Activated naive CD8-positive, alpha-beta T cell treated with anti-CD3 and anti-CD28 coated beads, Interleukin-2, amount 50 U/mL, for 24 hours (primary cell): ENCODE measurements at regions not wholly inside any gene's neighbourhood (a gene's known extent, or its start where the extent isn't known, plus 50 kb on each side); places are given as distances from the start of the nearest gene placed in this dataset.
A peak's percentile ranks its signal among the peaks of the same experiment; 100 is the strongest.
"Not testable (repeated sequence)": the region's sequence is repeated elsewhere in the genome, so short reads cannot be mapped to it uniquely, and the experiment has no call there.

ENCODE experiments used
- ATAC-seq: fragments of 150-1000 bp; cut with Tn5 transposase; one replicate; pipeline ENCODE4 v1.10.0; 2021
- DNase-seq: peaks from one replicate; pipeline ENCODE4 v3.0.0; 2021
- H3K27ac Mint-ChIP-seq: one replicate; pipeline ENCODE4 v1.8.0; 2021; ENCODE audit warnings: mild to moderate bottlenecking, mixed read lengths
- H3K27me3 Mint-ChIP-seq: one replicate; pipeline ENCODE4 v1.8.0; 2021; ENCODE audit warnings: mixed read lengths
- H3K36me3 Mint-ChIP-seq: one replicate; pipeline ENCODE4 v1.8.0; 2021; ENCODE audit warnings: low read depth, mixed read lengths
- H3K4me1 Mint-ChIP-seq: one replicate; pipeline ENCODE4 v1.8.0; 2021; ENCODE audit warnings: mixed read lengths
- H3K4me3 Mint-ChIP-seq: one replicate; pipeline ENCODE4 v1.8.0; 2021; ENCODE audit warnings: mild to moderate bottlenecking, moderate library complexity, mixed read lengths
- H3K9me3 Mint-ChIP-seq: one replicate; pipeline ENCODE4 v1.8.0; 2021; ENCODE audit warnings: mixed read lengths

DNA sequence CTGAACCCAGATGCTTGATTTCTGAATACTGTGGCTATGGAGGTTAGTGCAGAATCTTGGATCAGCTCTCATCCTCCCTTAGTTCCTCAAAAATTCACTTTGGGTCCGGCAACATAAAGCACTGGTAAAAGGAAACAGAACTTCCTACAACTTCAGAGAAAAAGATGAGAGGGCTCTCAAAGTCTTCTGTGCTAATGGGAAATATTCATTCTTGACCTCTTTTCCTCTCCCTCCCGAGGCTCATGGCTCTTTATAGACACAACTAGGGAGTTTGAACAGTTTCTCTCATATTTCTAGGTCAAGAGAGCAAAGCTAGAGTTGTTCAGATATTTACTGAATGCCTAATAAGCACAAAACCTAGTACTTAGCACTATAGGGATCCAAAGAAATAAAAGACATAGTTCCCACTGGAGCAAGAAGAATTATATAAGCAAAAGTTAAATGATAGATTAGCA, 124.1 kb upstream of the TCF21 start:
- DNase-seq (no peak), ATAC-seq (no peak)
- no peak overlapping the region for H3K4me3 Mint-ChIP-seq
- no peak overlapping the region for H3K27ac Mint-ChIP-seq
- H3K27me3 Mint-ChIP-seq, result peaks cover 10% of the 10 kb centered on the region
- H3K9me3 Mint-ChIP-seq, result no peaks in the 10 kb centered on the region
- H3K36me3 Mint-ChIP-seq, result no peaks in the 10 kb centered on the region
- no peaks in the 10 kb centered on the region for H3K4me1 Mint-ChIP-seq

DNA sequence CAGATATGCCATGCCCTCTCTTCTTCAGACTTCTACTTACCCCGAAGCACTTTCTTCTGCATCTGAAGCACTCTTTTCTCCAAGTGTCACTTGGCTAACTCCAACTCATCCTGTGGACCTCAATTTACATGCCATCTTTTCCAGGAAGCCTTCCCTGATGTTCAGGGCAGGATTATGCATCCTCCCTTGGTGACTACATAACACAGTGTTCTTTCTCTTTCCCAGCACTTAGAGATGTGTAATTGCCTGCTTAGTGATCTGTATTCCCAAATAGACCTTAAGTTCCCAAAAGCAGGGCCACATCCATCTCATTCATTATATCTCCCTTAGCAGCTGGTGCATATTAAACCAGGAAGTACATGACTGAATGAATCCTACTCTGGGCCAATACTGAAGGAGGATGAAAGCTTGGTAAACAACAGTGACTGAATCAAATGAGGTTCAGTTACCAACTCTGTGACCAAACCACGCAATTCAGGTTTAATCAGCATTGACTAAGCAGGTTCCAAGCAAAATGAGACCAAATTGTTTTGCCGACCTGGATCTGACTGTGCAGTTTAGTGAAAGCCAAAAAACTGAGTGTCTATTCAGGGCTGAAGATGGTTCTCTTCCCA, 121.4 kb upstream of the TCF21 start:
- Mint-ChIP-seq H3K27ac (no peak overlapping the region), H3K27me3 (peaks cover 18% of the 10 kb centered on the region), H3K9me3 (no peaks in the 10 kb centered on the region), H3K4me1 (no peaks in the 10 kb centered on the region), H3K4me3 (no peak overlapping the region), H3K36me3 (no peaks in the 10 kb centered on the region)
- no peak for ATAC-seq
- no peak for DNase-seq

DNA sequence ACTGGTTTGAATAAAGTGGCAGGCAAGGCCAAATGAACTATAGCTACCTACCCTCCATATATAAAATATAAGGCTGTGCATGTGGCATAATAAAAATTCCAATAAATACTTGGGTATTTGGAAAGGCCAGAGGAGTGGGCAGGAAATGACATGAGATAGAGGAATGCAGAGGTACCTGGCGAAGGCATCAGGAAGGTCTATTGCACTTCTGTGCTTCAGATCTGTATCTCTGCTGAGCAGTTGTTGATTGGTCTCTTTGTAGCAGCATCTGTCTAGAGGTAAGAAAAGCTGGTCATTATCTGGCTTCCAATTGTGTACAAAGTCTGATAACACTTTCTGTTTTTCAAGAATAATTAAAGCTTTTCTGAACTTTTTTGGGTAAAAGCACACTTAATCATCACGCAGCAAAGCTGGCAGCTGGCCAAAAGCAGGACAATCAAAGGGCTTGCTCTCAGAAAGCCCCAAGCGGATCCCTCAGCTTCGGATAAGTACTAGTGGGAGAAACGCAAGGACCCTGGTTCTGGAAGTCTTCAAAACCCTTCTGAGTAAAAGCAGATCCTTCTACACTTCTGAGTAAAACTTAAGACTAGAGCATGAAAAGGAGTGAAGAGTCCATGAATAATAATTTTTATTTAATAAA, 120.1 kb upstream of the TCF21 start:
- no peak for DNase-seq
- Mint-ChIP-seq H3K4me3 (no peak overlapping the region), H3K9me3 (no peaks in the 10 kb centered on the region), H3K36me3 (no peaks in the 10 kb centered on the region), H3K27ac (no peak overlapping the region), H3K4me1 (no peaks in the 10 kb centered on the region), H3K27me3 (peaks cover 14% of the 10 kb centered on the region)
- no peak for ATAC-seq

DNA sequence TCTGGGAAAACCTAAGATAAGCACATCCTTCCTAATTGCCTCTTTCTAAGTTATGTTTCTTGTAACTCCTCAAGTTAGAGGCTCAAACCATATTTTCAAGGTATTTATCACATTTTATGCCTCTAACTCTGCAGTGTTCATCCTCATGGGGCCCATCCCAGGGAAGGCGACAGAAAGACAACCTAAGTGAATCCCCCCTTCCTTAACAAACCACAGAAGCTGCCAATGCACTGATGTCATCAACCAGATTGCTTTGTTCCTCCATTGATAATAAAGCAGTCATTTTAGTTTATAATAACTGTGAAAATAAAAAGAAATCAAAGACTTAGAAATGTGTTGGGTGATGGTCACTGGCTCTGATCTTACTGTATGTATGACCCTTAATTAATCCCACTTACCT, 119.5 kb upstream of the TCF21 start:
- Mint-ChIP-seq H3K27me3 (peaks cover 14% of the 10 kb centered on the region), H3K27ac (no peak overlapping the region), H3K36me3 (no peaks in the 10 kb centered on the region), H3K4me3 (no peak overlapping the region), H3K4me1 (peaks cover 3% of the 10 kb centered on the region), H3K9me3 (peaks cover 4% of the 10 kb centered on the region)
- no peak for ATAC-seq
- no peak for DNase-seq

DNA sequence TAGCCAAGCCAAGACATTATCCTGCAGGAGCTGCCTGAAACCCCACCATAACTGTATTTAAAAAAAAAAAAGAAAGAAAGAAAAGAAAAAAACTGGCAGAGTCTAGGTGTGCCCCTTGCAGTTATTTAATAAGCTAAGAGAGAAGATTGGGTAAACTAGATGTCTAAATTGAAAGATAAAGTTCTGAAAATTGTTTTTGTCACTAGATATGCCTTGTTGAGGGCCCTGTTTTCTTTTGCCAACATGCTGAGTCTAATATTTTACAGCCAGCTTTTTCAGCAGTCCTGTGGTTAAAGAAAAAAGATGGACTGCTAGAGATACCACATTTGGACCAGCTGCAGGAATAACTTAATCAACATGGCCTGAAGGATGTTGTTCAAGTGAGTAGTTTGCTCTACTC, 116.3 kb upstream of the TCF21 start:
- ATAC-seq, result no peak
- Mint-ChIP-seq H3K4me1 (peaks cover 4% of the 10 kb centered on the region), H3K4me3 (no peak overlapping the region), H3K9me3 (peaks cover 10% of the 10 kb centered on the region), H3K36me3 (no peaks in the 10 kb centered on the region), H3K27ac (no peak overlapping the region), H3K27me3 (peaks cover 18% of the 10 kb centered on the region)
- DNase-seq, result no peak

DNA sequence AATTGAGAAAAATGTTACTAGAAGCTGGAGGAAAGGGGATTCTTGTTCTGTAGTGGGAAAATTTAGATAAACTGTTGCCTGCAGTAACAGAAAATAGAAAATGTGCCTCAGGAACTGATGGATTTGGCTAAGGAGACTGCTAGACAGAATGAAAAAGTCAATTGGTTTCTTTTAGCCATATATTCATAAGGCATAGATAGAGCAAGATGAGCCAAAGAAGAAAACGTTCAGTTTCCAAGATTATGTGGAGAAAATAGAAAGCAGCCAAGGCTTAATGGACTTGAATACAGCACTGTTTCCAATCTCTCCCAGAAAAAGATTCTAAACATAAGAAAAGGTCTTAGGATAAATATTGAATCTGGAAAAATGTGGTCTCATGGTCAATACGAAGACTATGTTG, 115.1 kb upstream of the TCF21 start:
- H3K36me3 Mint-ChIP-seq, result no peaks in the 10 kb centered on the region
- peaks cover 16% of the 10 kb centered on the region for H3K27me3 Mint-ChIP-seq
- ATAC-seq (no peak), DNase-seq (no peak)
- peaks cover 10% of the 10 kb centered on the region for H3K9me3 Mint-ChIP-seq
- H3K4me3 Mint-ChIP-seq, result no peak overlapping the region
- H3K27ac Mint-ChIP-seq, result no peak overlapping the region
- peaks cover 4% of the 10 kb centered on the region for H3K4me1 Mint-ChIP-seq

DNA sequence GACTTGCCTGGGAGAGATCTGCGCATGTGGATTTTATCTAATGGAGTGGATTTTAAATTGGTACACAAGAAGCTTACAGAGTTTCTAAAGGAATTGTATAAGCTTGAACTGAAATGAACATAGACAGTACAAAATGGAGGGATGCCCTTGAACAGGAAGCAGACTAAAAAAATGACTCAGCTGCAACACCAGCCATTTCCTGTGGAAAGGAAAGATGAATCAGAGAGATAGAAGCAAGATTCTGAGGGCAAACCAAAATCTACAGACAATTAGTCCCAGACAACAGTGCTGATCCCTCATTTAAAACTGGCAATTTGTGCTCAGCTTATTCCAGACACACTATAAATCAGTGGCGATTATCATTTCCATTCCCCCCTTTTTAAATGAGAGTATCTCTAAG, 114.6 kb upstream of the TCF21 start:
- H3K27ac Mint-ChIP-seq, result no peak overlapping the region
- no peak overlapping the region for H3K4me3 Mint-ChIP-seq
- peaks cover 16% of the 10 kb centered on the region for H3K27me3 Mint-ChIP-seq
- H3K36me3 Mint-ChIP-seq, result no peaks in the 10 kb centered on the region
- peaks cover 4% of the 10 kb centered on the region for H3K4me1 Mint-ChIP-seq
- ATAC-seq (peak; percentile 40), DNase-seq (no peak)
- H3K9me3 Mint-ChIP-seq, result peaks cover 10% of the 10 kb centered on the region

DNA sequence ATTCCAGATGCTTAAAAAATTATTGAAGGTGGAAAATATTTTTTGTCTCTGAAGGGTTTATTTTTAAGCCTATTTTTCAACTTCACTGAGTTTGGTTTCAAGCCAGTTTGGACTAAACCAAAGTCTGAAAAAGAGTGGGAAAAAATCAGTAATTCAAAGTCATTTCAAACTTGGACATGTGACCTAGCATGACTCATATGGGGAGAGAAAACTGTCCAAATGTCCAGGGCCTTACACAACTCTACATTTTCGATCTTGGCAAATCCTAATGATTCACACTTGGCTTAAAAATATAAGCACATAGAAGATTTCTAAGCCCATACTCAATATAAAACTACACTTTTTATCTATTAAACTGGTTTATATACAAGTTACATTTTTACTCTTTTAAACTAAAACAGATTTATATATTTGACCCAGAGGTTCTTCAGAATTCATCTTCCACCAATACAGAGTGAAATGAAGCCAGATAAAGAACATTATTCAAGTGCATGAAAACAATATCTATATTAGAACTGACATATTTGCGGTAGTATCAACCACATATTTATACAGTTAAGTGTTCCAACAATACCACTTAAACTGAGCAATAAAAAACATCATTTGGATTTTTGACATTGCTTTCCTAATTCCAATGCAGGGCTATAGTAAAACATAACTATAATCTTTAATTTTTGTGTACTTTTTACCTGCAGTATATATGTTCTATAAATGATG, 110.3 kb upstream of the TCF21 start:
- DNase-seq (no peak), ATAC-seq (no peak)
- Mint-ChIP-seq H3K27me3 (peaks cover 7% of the 10 kb centered on the region), H3K4me1 (peaks cover 5% of the 10 kb centered on the region), H3K36me3 (no peaks in the 10 kb centered on the region), H3K4me3 (no peak overlapping the region), H3K9me3 (peaks cover 10% of the 10 kb centered on the region), H3K27ac (no peak overlapping the region)

DNA sequence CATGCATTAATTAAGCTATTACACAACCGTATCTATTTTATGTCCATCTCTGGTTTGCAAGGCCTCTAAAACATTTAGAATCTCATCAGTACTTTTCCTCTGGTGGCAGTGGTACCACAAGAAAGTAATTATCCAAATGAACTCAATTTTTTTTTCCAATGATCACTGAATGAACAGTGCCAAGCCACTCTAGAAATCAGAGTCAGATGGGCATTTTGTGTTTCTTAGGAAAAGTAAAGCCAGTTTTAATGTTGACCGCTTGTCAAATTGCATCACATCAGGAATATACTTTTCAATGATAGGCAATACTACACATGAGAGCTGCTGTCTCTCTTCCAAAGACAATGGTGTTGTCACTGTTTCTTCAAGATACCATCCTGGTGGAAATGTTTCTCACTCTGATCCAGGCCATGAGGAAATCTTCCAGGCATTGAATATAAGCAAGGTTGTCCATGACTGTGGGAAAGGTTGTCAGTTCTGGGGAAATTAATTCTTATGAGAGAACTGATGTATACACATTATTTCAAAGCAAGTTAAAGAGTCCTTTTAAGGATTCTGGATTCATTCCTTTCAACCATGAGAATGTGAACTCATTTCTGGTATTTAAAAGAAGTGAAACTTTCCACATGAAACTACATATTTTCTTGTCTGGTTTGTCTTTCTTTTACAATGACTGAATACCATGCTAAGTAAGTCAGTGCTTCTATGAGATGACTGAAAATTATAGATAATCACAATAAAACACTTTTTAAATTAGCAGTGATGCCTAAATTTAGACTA, 108.8 kb upstream of the TCF21 start:
- no peak for DNase-seq
- Mint-ChIP-seq H3K4me1 (peaks cover 1% of the 10 kb centered on the region), H3K27me3 (peaks cover 9% of the 10 kb centered on the region), H3K4me3 (no peak overlapping the region), H3K36me3 (no peaks in the 10 kb centered on the region), H3K27ac (no peak overlapping the region), H3K9me3 (no peaks in the 10 kb centered on the region)
- ATAC-seq, result no peak

DNA sequence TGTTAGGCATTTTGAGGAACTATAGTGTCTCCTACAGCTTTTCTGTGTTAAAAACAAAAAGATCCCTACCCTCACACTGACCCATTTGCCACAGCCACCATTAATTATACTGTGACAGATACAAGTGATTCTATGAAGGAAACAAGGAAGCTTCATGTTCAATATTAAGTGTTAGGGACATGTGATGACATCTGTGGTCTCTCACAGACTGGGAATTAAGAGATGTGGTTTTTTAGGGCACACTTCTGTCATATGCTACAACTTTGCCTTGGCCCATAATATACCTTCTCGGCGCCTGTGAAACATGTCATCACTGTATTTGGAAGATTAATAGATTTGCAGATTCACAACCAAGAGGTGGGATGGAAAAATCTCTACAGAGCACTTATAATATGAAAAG, 102.9 kb upstream of the TCF21 start:
- Mint-ChIP-seq H3K27me3 (peaks cover 11% of the 10 kb centered on the region), H3K4me1 (no peaks in the 10 kb centered on the region), H3K36me3 (no peaks in the 10 kb centered on the region), H3K4me3 (no peak overlapping the region), H3K9me3 (peaks cover 4% of the 10 kb centered on the region), H3K27ac (no peak overlapping the region)
- DNase-seq, result no peak
- ATAC-seq, result no peak

DNA sequence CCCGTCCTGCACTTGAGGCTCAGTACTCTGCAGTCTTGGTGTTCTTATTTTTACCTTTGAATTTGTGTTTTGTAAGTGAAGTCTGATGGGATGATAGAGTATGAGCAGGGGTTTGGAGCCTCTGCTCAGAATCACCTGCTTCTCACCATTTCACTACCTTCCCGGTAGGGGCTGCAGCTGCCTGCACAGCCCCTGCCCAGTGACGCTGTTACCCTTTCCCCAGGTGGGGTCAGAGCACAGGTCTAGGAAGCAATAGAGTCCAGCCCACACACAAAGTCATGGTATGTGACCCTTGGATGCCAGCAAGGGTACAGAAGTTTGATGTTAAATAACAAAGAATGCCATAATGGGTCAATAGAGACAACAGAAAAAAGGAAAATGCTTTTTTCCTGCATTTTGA, 101.8 kb upstream of the TCF21 start:
- H3K4me1 Mint-ChIP-seq, result no peaks in the 10 kb centered on the region
- no peaks in the 10 kb centered on the region for H3K36me3 Mint-ChIP-seq
- H3K4me3 Mint-ChIP-seq, result no peak overlapping the region
- ATAC-seq, result no peak
- H3K27ac Mint-ChIP-seq, result no peak overlapping the region
- H3K27me3 Mint-ChIP-seq, result peaks cover 11% of the 10 kb centered on the region
- no peak for DNase-seq
- peaks cover 4% of the 10 kb centered on the region for H3K9me3 Mint-ChIP-seq

DNA sequence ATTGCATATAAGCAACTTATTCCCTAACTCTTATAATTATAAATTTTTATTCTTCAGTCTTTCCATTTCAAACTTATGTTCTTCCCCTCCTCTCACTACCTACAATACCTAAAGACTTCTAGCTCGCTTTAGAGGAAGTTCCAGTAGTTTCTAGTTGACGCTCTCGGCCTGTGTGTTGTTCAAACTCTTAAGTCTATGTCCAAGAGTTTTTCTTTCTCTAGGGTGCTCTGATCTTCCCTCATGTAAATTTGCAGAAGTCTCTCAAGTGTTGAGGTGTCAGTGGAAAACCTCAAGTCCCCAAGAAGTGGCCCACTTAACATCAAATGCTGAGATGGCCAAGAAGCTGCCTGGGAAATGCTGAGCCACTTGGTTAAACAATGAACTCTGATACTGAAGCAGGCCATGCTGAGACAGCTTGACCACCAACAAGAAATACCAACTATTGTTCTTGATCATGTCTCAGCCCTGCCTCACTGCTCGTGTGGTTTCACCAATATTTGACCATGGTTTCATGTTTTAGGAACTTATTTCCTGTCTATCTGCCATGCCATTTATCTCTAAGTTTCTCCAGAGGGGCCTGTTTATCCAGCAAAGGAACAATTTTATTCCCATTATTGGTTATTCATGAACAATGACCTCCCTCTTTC, 100.9 kb upstream of the TCF21 start:
- H3K36me3 Mint-ChIP-seq, result no peaks in the 10 kb centered on the region
- DNase-seq, result no peak
- no peak overlapping the region for H3K27ac Mint-ChIP-seq
- ATAC-seq, result no peak
- H3K27me3 Mint-ChIP-seq, result peaks cover 11% of the 10 kb centered on the region
- H3K4me3 Mint-ChIP-seq, result no peak overlapping the region
- H3K9me3 Mint-ChIP-seq, result peaks cover 5% of the 10 kb centered on the region
- no peaks in the 10 kb centered on the region for H3K4me1 Mint-ChIP-seq

DNA sequence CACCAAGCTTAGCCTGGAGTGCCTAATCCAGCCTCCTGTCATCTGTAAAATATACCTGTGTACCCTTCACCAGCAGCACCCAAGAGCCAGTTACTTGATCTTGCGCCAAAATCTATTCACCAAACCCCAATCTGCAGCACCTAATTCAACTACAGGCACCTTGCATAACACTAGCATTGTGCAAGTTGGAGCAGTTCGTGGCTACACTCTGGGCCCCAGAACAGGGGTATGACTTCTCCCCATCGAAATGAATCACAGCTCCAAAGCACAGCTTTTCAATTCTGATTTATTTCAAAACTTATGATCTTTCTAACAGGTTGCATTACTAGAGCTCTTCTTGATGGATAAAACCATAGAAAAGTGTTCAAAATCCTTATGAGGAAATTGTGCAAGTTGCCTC, 100.4 kb upstream of the TCF21 start:
- no peak for ATAC-seq
- H3K4me3 Mint-ChIP-seq, result no peak overlapping the region
- H3K36me3 Mint-ChIP-seq, result no peaks in the 10 kb centered on the region
- peaks cover 11% of the 10 kb centered on the region for H3K27me3 Mint-ChIP-seq
- H3K9me3 Mint-ChIP-seq, result peaks cover 8% of the 10 kb centered on the region
- H3K4me1 Mint-ChIP-seq, result no peaks in the 10 kb centered on the region
- H3K27ac Mint-ChIP-seq, result no peak overlapping the region
- DNase-seq, result no peak

DNA sequence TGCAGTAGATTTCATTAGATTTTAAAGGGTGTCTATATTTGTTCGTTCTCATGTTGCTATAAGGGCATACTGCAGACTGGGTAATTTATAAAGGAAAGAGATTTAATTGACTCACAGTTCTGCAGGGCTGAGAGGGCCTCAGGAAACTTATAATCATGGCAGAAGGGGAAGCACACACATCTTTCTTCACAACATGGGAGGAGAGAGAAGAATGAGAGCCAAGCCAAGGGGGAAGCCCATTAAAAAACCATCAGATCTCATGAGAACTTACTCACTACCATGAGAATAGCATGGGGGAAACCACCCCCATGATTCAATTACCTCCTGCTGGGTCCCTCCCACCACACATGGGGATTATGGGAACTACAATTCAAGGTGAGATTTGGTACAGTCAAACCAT, 99.5 kb upstream of the TCF21 start:
- not testable (repeated sequence) for DNase-seq, H3K4me1 Mint-ChIP-seq, H3K36me3 Mint-ChIP-seq, ATAC-seq, H3K4me3 Mint-ChIP-seq, H3K27ac Mint-ChIP-seq, H3K9me3 Mint-ChIP-seq
- peaks cover 11% of the 10 kb centered on the region for H3K27me3 Mint-ChIP-seq
